ENCODE measurements at regions not wholly inside any gene's neighbourhood (a gene's known extent, or its start where the extent isn't known, plus 50 kb on each side); places are given as distances from the start of the nearest gene placed in this dataset.
"Not testable (repeated sequence)": the region's sequence is repeated elsewhere in the genome, so short reads cannot be mapped to it uniquely, and the experiment has no call there.

DNA sequence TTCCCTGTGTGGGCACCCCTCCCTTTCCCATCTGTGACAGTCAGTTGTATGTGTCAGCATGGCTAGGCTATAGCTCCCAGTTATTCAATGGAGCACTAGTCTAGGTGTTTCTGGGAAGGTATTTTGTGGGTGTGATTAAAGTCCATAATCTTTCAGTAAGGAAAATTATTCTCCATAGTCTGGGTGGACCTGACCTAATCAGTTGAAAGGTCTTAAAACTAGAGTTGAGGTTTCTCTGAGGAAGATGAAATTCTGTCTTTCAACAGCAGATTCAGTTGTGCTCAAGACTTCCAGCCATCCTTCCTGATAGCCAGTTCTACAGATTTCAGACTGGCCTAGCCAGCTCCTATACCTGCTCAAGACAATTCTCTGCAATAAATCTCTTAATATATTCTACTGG is 284.6 kb upstream of the PROK2 start:
- Histone ChIP-seq H3K9me3 (ENCODE audit: control insufficient read depth, insufficient read depth, low read length) (no peaks in the 10 kb centered on the region; the same call in 1 of the 2 replicates), H3K4me1 (ENCODE audit: insufficient read depth, low read length) (no peaks in the 10 kb centered on the region), H3K36me3 (ENCODE audit: insufficient read depth, low read length) (no peaks in the 10 kb centered on the region; the same call in 1 of the 2 replicates), H3K9ac (ENCODE audit: low read depth, low read length) (no peak overlapping the region)

DNA sequence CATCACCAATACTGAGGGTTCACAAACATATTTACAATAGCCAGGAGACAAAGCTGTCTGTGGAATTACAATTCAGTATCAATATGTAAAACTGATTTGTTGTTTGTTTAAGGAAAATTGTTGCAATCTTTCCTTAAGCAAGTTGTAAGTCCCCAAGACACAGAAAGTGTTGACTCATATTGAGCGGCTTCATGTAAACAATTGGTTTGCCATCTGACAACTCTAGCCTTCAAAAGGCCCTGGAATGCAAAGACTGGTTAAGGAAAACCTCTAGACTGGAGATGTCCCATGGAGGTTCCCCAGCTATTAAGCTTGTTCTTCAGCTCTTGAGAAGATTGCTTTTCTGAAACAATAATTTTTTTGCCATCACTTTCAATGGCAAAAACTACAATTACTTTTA is 283.7 kb upstream of the PROK2 start:
- H3K9ac ChIP-seq (ENCODE audit: low read depth, low read length), result no peak overlapping the region
- H3K36me3 ChIP-seq (ENCODE audit: insufficient read depth, low read length), result no peaks in the 10 kb centered on the region; the same call in 1 of the 2 replicates
- H3K9me3 ChIP-seq (ENCODE audit: control insufficient read depth, insufficient read depth, low read length), result no peaks in the 10 kb centered on the region; the same call in 1 of the 2 replicates
- H3K4me1 ChIP-seq (ENCODE audit: insufficient read depth, low read length), result no peaks in the 10 kb centered on the region

DNA sequence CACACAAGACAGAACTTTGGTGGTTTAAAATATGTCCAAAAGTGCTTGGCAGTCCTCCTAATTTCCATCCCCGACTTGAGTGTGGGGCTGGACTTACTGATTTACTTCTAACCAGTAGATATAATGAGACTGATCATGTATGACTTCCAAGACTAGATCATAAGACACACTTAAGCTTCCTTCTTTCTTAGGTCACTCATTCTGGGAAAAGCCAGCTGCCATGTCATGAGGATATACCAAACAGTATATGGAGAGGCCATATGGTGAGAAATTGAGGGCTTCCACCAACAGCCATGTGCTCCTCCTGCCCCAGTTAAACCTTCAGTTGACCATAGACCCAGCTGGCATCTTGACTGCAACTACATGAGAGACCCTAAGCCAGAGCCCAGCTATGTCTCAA is 282.8 kb upstream of the PROK2 start:
- Histone ChIP-seq H3K4me1 (ENCODE audit: insufficient read depth, low read length) (no peaks in the 10 kb centered on the region), H3K9ac (ENCODE audit: low read depth, low read length) (no peak overlapping the region), H3K9me3 (ENCODE audit: control insufficient read depth, insufficient read depth, low read length) (no peaks in the 10 kb centered on the region; the same call in 1 of the 2 replicates), H3K36me3 (ENCODE audit: insufficient read depth, low read length) (no peaks in the 10 kb centered on the region; the same call in 1 of the 2 replicates)

DNA sequence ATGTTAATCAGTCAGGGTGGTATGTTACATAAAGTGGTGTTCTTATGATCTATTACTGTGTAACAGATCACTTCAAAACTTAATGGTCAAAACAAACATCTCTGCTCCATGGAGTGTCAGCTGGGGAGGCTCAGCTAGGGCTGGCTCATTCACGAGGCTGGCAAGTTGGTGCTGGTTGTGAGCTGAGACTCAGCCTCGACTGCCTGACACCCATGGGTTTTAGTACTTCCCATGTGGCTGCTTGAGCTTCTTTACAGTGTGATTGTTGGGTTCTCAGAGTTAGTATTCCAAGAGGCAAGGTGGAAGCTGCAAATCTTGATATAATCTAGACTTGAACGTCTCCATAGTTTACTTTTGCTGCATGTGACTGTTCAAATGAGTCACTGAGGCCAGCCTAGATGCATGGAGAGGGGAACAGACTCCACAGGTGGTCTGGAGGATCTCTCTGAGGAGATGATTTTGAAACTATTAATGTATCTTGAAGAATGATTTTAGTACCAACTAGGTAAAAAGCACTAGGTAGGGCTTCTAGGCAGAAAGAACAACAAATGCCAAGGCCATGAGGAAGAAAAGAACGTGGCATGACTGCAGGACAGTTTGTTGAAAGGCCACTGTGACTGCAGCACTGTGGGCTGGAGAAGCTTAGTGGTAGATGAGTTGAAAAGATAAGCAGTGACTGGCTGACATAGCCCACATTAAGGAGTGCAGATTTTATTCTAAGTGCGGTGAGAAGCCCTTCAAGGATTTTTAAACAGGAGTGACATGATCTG is 281.1 kb upstream of the PROK2 start:
- Histone ChIP-seq H3K9me3 (ENCODE audit: control insufficient read depth, insufficient read depth, low read length) (no peaks in the 10 kb centered on the region; the same call in 1 of the 2 replicates), H3K36me3 (ENCODE audit: insufficient read depth, low read length) (no peaks in the 10 kb centered on the region; the same call in 1 of the 2 replicates), H3K9ac (ENCODE audit: low read depth, low read length) (no peak overlapping the region), H3K4me1 (ENCODE audit: insufficient read depth, low read length) (no peaks in the 10 kb centered on the region)

DNA sequence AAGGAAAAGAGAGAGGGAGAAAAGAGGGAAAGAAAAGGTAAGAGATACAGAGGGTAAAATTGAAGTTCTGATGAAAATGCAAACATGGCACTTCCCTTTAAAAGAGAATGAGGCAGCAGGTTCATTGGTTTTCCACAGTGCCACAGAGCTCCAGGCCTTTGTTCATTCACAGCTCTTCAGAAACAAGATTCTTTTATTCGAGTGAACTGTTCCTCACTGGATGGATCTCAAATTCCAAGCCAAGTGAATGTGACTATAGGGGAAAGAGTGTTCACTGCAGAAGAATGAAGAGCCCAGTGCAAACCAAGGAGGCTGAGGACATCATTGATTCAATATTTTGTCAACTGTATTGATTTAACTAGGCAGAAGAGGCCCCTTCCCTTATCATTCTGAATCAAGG is 280.3 kb upstream of the PROK2 start:
- Histone ChIP-seq H3K9ac (ENCODE audit: low read depth, low read length) (no peak overlapping the region), H3K36me3 (ENCODE audit: insufficient read depth, low read length) (no peaks in the 10 kb centered on the region; the same call in 1 of the 2 replicates), H3K4me1 (ENCODE audit: insufficient read depth, low read length) (no peaks in the 10 kb centered on the region), H3K9me3 (ENCODE audit: control insufficient read depth, insufficient read depth, low read length) (no peaks in the 10 kb centered on the region; the same call in 1 of the 2 replicates)

DNA sequence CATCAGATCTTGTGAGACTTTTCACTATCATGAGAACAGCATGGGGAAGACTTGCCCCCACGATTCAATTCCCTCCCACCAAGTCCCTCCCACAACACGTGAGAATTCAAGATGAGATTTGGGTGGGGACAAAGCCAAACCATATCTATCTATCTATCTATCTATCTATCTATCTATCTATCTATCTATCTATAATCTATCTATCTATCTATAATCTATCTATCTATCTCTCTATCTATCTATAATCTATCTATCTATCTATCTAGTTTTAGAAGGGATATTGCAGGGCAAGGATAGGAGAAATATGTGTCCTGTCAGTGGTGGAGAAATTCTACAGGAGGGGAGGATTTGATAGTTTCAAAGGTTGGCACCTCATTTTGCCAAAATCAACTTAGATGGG is 279.8 kb upstream of the PROK2 start:
- not testable (repeated sequence) for H3K9me3 ChIP-seq (ENCODE audit: control insufficient read depth, insufficient read depth, low read length); H3K9ac ChIP-seq (ENCODE audit: low read depth, low read length); H3K4me1 ChIP-seq (ENCODE audit: insufficient read depth, low read length); H3K36me3 ChIP-seq (ENCODE audit: insufficient read depth, low read length)

DNA sequence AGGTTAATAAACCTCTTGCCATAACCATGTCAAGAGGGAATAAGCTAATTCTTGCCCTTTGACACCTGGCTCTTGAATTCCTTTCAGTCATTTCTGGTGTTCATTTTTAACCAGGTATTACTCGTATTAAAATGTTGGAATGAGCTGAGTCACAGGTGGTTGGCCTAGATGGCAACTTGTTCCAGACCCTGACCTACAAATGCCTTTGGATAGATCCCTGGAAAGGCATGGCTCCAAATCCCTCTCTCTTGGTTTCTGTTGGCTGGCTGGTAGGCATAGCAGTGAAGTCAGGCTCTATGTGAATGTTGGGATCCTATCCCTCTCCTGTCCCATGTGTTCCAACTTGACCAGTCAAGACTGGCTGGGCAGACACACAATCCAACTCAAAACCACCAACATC is 277.1 kb upstream of the PROK2 start:
- H3K9me3 ChIP-seq (ENCODE audit: control insufficient read depth, insufficient read depth, low read length), result no peaks in the 10 kb centered on the region; the same call in none of the 2 replicates
- no peak overlapping the region for H3K9ac ChIP-seq (ENCODE audit: low read depth, low read length)
- no peaks in the 10 kb centered on the region for H3K4me1 ChIP-seq (ENCODE audit: insufficient read depth, low read length)
- H3K36me3 ChIP-seq (ENCODE audit: insufficient read depth, low read length), result no peaks in the 10 kb centered on the region; the same call in 1 of the 2 replicates

DNA sequence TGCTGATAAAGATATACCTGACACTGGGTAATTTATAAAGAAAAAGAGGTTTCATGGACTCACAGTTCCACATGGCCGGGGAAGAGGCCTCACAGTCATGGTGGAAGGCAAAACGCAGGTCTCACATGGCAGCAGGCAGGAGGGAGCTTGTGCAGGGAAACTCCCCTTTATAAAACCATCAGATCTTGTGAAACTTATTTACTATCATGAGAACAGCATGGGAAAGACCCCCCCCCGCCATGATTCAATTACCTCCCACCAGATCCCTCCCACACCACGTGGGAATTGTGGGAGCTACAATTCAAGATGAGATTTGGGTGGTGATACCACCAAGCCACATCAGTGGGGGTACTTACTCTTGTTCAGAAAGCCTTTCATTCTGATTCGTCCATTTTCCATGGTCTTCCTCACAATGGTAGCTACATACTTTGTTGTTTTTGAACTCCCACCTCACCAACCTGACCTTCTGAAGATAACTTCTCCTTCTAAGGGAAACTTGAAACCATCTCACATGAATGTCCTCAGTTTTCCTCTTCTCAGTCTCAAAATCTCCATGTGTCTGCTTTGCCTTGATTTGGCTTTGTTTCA is 275.6 kb upstream of the PROK2 start:
- Histone ChIP-seq H3K9me3 (ENCODE audit: control insufficient read depth, insufficient read depth, low read length) (no peaks in the 10 kb centered on the region; the same call in none of the 2 replicates), H3K9ac (ENCODE audit: low read depth, low read length) (no peak overlapping the region), H3K4me1 (ENCODE audit: insufficient read depth, low read length) (no peaks in the 10 kb centered on the region), H3K36me3 (ENCODE audit: insufficient read depth, low read length) (no peaks in the 10 kb centered on the region)

DNA sequence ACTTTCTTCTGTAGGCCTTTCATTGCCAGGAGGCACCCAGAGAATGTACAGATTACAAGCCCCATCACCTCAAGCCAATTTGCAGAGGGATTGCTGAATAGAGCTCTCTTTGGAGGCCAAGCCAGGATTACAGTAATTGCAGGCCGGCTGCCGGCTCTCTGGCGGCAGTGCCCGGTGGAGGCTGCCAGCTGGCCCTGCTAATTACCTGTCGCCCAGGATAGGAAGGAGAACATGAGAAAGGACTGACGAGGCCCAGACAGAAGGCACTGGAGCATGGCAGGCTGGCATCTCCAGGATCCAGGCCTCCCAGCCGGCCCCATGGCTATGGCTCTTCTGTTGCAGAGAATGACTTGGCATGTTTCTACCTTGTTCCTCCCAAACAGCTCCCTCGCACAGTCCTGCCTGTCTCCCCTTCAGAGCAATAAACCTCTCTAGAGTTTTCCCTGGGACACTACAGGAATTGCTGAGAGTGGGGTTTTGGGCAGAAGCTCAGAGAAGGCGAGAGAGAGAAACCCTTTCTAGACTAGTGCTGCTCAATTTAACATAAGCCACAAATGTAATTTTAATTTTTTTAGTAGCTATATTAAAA is 273.6 kb upstream of the PROK2 start:
- Histone ChIP-seq H3K36me3 (ENCODE audit: insufficient read depth, low read length) (no peaks in the 10 kb centered on the region), H3K4me1 (ENCODE audit: insufficient read depth, low read length) (no peaks in the 10 kb centered on the region), H3K9me3 (ENCODE audit: control insufficient read depth, insufficient read depth, low read length) (no peaks in the 10 kb centered on the region; the same call in 1 of the 2 replicates), H3K9ac (ENCODE audit: low read depth, low read length) (no peak overlapping the region)

DNA sequence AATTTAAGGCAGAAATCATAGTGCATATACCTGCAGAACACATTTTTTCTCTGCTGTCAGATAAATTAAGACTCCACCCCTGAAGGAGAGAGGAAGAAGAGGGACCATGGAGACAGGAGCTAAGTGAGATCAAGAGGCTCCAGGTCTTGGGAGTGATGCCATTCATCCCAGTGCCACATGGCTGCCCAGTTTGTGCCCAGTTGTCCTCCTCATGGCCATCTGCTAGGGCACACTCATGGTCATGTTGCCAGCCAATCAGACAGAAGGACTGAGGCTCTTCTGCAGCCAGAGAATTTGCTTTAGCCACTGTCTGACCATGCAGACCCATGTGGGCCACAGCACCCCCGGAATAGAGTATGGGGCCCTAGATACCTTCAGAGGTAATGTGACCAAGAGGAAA is 270.5 kb upstream of the PROK2 start:
- Histone ChIP-seq H3K4me1 (ENCODE audit: insufficient read depth, low read length) (no peaks in the 10 kb centered on the region), H3K36me3 (ENCODE audit: insufficient read depth, low read length) (no peaks in the 10 kb centered on the region), H3K9ac (ENCODE audit: low read depth, low read length) (no peak overlapping the region), H3K9me3 (ENCODE audit: control insufficient read depth, insufficient read depth, low read length) (no peaks in the 10 kb centered on the region; the same call in 1 of the 2 replicates)

DNA sequence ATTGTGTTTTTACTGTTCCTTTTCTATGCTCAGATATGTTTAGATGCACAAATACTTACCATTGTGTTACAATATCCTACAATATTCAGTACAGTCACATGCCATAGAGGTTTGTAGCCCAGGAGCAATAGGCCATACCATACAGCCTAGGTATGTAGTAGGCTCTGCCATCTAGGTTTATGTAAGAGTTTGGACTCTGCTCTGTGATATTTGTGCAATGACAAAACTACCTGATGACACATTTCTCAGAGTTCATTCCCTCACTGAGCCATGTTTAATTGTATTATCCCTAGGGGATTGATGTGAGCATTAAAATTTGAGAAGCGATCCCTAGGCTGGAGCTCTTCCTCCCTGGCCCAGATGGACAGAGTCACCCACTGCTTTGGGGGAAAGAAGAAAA is 270.0 kb upstream of the PROK2 start:
- Histone ChIP-seq H3K9me3 (ENCODE audit: control insufficient read depth, insufficient read depth, low read length) (no peaks in the 10 kb centered on the region; the same call in 1 of the 2 replicates), H3K9ac (ENCODE audit: low read depth, low read length) (no peak overlapping the region), H3K4me1 (ENCODE audit: insufficient read depth, low read length) (peaks cover 2% of the 10 kb centered on the region; the same call in 1 of the 2 replicates), H3K36me3 (ENCODE audit: insufficient read depth, low read length) (no peaks in the 10 kb centered on the region)

DNA sequence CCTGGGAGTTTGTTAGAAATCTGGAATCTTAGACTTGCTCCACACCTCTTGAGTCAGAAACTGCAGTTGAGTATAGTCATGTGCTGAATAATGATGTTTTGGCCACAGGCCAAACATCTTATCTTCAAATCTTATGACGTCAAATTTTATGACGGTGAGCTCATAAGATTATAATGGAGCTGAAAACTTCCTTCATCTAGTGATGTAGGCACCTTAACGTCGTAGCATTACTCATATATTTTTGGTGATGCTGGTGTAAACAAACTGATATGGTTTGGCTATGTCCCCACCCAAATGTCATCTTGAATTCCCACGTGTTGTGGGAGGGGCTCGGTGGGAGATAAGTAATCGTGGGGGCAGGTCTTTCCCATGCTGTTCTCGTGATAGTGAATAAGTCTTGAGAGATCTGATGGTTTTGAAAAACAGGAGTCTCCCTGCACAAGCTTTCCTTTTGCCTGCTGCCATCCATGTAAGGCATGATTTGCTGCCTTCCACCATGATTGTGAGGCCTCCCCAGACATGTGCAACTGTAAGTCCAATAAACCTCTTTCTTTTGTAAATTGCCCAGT is 268.0 kb upstream of the PROK2 start:
- H3K9ac ChIP-seq (ENCODE audit: low read depth, low read length), result no peak overlapping the region
- H3K9me3 ChIP-seq (ENCODE audit: control insufficient read depth, insufficient read depth, low read length), result no peaks in the 10 kb centered on the region
- no peaks in the 10 kb centered on the region for H3K36me3 ChIP-seq (ENCODE audit: insufficient read depth, low read length)

DNA sequence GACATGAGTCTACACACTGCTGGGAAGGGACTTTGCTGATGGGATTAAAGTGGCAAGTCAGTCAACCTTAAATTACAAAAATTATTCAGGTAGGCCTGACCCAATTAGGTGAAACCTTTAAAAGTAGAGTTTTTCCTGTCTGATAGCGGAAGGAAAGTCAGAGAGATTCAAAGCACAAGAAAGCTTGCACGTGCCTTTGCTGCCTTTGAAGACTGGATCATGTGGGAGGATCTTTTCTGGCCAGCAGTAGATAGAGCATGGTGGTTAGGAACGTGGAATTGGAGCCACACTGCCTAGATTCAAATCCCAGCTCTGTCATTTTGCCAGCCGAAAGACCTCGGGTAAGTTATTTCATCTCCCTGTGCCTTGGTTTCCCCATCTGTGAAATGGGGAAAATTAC is 265.8 kb upstream of the PROK2 start:
- H3K4me1 ChIP-seq (ENCODE audit: insufficient read depth, low read length), result peaks cover 2% of the 10 kb centered on the region; the same call in 1 of the 2 replicates

More for the DNA sequence above, 268.0 kb upstream of the PROK2 start:
- peaks cover 2% of the 10 kb centered on the region; the same call in 1 of the 2 replicates for H3K4me1 ChIP-seq (ENCODE audit: insufficient read depth, low read length)

DNA sequence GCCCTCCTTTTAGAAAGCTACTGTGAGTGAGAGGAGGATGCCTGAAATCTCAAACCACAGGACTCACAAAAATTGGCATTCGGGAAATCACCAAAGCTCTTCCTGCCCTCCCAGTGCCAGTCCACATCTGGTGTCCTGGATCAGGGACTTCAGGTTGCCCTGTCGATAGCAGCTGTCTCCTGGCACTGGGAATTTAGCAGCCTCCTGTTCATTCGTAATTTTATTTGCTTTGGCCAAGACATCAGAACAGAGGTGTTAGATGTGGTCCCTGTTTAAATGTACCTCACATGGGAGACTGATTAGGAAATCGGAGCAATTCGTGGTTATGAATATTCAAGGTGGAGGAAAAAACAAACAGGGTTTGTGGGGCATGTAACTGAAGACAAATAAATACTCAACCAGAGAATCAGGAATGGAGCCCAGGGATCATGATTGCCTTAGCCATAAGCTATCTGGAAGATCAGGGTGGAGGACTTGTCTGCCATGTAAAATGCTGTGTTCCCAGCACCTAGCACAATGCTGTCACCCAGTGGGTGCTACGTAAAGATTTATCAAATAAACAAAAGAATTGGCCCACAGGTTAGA is 265.2 kb upstream of the PROK2 start:
- no peaks in the 10 kb centered on the region for H3K9me3 ChIP-seq (ENCODE audit: control insufficient read depth, insufficient read depth, low read length)
- peaks cover 2% of the 10 kb centered on the region; the same call in 1 of the 2 replicates for H3K4me1 ChIP-seq (ENCODE audit: insufficient read depth, low read length)
- H3K36me3 ChIP-seq (ENCODE audit: insufficient read depth, low read length), result no peaks in the 10 kb centered on the region
- no peak overlapping the region for H3K9ac ChIP-seq (ENCODE audit: low read depth, low read length)

More for the DNA sequence above, 265.8 kb upstream of the PROK2 start:
- H3K36me3 ChIP-seq (ENCODE audit: insufficient read depth, low read length), result no peaks in the 10 kb centered on the region
- no peak overlapping the region for H3K9ac ChIP-seq (ENCODE audit: low read depth, low read length)
- no peaks in the 10 kb centered on the region for H3K9me3 ChIP-seq (ENCODE audit: control insufficient read depth, insufficient read depth, low read length)
